NCI-H82 treated with DMSO at 0.1 percent for 48 hours (cell line): ENCODE measurements at regions not wholly inside any gene's neighbourhood (a gene's known extent, or its start where the extent isn't known, plus 50 kb on each side); places are given as distances from the start of the nearest gene placed in this dataset.

ENCODE experiments used
- DNase-seq: peaks from one replicate; lab custom pipeline; 2025; ENCODE audit not compliant: unreplicated experiment; lab: John Stamatoyannopoulos, UW

- DNase-seq = no peak
Observed at GRCh38 chr21:31470896-31471694, 127.0 kb upstream of the TIAM1 start.

- DNase-seq = no peak
Observed at GRCh38 chr21:31460980-31461379, 116.9 kb upstream of the TIAM1 start.

- no peak for DNase-seq
Observed at GRCh38 chr21:31459457-31459856, 115.4 kb upstream of the TIAM1 start.

- no peak for DNase-seq
Observed at GRCh38 chr21:31457675-31458074, 113.6 kb upstream of the TIAM1 start.

GRCh38 chr21:31456201-31456600 lies 112.1 kb upstream of the TIAM1 start:
- no peak for DNase-seq

- no peak for DNase-seq
Observed at GRCh38 chr21:31455506-31455905, 111.4 kb upstream of the TIAM1 start.

- no peak for DNase-seq
Observed at GRCh38 chr21:31450980-31451379, 106.9 kb upstream of the TIAM1 start.

- DNase-seq = no peak
Observed at GRCh38 chr21:31449921-31450535, 106.0 kb upstream of the TIAM1 start.

GRCh38 chr21:31448496-31448895 lies 104.4 kb upstream of the TIAM1 start:
- DNase-seq = no peak

GRCh38 chr21:31447505-31447904 lies 103.4 kb upstream of the TIAM1 start:
- DNase-seq = no peak

GRCh38 chr21:31446226-31446855 lies 102.3 kb upstream of the TIAM1 start:
- DNase-seq = no peak

GRCh38 chr21:31445137-31445536 lies 101.1 kb upstream of the TIAM1 start:
- no peak for DNase-seq

- no peak for DNase-seq
Observed at GRCh38 chr21:31443736-31444521, 99.9 kb upstream of the TIAM1 start.

- no peak for DNase-seq
Observed at GRCh38 chr21:31442339-31442738, 98.3 kb upstream of the TIAM1 start.

GRCh38 chr21:31429506-31429905 lies 85.4 kb upstream of the TIAM1 start:
- no peak for DNase-seq

- DNase-seq = no peak
Observed at GRCh38 chr21:31426235-31426797, 82.3 kb upstream of the TIAM1 start.

- no peak for DNase-seq
Observed at GRCh38 chr21:31425138-31425537, 81.1 kb upstream of the TIAM1 start.

- no peak for DNase-seq
Observed at GRCh38 chr21:31424058-31424457, 80.0 kb upstream of the TIAM1 start.

GRCh38 chr21:31420988-31421387 lies 76.9 kb upstream of the TIAM1 start:
- DNase-seq = no peak

GRCh38 chr21:31420354-31420753 lies 76.3 kb upstream of the TIAM1 start:
- DNase-seq = no peak

- no peak for DNase-seq
Observed at GRCh38 chr21:31418377-31419001, 74.4 kb upstream of the TIAM1 start.
